ENCODE measurements at regions not wholly inside any gene's neighbourhood (a gene's known extent, or its start where the extent isn't known, plus 50 kb on each side); places are given as distances from the start of the nearest gene placed in this dataset.

DNA sequence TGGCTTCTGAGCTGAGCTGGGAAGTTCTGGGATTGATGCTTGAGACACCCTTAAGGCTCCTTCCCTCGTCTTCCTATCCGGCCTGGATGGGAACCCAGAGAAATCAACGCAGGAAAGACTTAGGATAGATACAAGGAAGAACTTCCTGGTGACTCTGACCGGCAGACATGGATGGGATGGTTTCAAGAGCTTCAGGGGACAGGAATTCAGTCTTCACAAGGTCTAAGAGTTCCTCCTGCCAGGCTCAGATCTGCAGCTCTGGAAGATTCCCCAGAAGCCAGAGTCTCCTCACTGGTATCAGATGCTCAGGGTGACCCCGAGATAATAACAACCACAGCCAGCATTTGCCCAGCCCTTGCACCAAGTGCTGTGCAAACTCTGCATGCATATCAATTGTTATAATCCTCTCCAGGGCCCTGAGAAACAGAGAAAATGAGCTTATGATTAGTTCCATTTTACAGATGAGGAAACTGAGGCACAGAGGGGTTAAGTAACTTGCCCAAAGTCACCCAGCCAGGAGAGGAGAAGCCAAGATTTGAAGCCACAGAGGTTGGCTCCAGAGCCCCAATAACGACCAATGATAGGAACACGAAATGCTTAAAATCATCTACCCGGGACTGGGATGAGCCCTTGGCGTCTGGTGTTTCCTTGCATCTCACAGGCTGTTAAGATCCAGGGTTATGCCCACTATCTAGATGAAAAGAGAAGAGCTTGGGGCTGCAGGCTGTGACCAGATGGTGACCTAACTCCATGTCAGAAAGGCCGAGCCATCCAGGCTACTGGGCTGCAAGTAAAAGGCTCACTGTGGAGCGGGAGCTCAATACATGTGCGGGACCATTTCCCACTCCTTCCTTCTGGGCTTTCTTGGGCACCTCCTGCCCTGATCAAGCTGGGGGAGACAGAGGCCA is 119.8 kb downstream of the C9orf50 start:
- no peak for TF ChIP-seq SNAI2 (CRISPR knock-in tag; IDR thresholded peaks at IDR 0.05)
- TF ChIP-seq ZNF70 (CRISPR knock-in tag; IDR thresholded peaks at IDR 0.05): no peak
- TF ChIP-seq ISL1 (CRISPR knock-in tag; IDR thresholded peaks at IDR 0.05): no peak
- no peak for TF ChIP-seq BACH2 (CRISPR knock-in tag; IDR thresholded peaks at IDR 0.05; ENCODE audit: borderline replicate concordance)
- TF ChIP-seq, protein P1, sequence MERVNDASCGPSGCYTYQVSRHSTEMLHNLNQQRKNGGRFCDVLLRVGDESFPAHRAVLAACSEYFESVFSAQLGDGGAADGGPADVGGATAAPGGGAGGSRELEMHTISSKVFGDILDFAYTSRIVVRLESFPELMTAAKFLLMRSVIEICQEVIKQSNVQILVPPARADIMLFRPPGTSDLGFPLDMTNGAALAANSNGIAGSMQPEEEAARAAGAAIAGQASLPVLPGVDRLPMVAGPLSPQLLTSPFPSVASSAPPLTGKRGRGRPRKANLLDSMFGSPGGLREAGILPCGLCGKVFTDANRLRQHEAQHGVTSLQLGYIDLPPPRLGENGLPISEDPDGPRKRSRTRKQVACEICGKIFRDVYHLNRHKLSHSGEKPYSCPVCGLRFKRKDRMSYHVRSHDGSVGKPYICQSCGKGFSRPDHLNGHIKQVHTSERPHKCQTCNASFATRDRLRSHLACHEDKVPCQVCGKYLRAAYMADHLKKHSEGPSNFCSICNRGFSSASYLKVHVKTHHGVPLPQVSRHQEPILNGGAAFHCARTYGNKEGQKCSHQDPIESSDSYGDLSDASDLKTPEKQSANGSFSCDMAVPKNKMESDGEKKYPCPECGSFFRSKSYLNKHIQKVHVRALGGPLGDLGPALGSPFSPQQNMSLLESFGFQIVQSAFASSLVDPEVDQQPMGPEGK (CRISPR knock-in tag; IDR thresholded peaks at IDR 0.05; ENCODE audit: borderline replicate concordance): no peak
- TF ChIP-seq ZFP3 (CRISPR knock-in tag; IDR thresholded peaks at IDR 0.05): no peak
- no peak for TF ChIP-seq RARB (CRISPR knock-in tag; IDR thresholded peaks at IDR 0.05)
- TF ChIP-seq, protein P2, sequence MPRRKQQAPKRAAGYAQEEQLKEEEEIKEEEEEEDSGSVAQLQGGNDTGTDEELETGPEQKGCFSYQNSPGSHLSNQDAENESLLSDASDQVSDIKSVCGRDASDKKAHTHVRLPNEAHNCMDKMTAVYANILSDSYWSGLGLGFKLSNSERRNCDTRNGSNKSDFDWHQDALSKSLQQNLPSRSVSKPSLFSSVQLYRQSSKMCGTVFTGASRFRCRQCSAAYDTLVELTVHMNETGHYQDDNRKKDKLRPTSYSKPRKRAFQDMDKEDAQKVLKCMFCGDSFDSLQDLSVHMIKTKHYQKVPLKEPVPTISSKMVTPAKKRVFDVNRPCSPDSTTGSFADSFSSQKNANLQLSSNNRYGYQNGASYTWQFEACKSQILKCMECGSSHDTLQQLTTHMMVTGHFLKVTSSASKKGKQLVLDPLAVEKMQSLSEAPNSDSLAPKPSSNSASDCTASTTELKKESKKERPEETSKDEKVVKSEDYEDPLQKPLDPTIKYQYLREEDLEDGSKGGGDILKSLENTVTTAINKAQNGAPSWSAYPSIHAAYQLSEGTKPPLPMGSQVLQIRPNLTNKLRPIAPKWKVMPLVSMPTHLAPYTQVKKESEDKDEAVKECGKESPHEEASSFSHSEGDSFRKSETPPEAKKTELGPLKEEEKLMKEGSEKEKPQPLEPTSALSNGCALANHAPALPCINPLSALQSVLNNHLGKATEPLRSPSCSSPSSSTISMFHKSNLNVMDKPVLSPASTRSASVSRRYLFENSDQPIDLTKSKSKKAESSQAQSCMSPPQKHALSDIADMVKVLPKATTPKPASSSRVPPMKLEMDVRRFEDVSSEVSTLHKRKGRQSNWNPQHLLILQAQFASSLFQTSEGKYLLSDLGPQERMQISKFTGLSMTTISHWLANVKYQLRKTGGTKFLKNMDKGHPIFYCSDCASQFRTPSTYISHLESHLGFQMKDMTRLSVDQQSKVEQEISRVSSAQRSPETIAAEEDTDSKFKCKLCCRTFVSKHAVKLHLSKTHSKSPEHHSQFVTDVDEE (CRISPR knock-in tag; IDR thresholded peaks at IDR 0.05): no peak
- no peak for TF ChIP-seq ARNTL (CRISPR knock-in tag; IDR thresholded peaks at IDR 0.05; ENCODE audit: borderline replicate concordance, low read depth)
- TF ChIP-seq ZNF8 (CRISPR knock-in tag; IDR thresholded peaks at IDR 0.05): no peak
- TF ChIP-seq, protein P3, sequence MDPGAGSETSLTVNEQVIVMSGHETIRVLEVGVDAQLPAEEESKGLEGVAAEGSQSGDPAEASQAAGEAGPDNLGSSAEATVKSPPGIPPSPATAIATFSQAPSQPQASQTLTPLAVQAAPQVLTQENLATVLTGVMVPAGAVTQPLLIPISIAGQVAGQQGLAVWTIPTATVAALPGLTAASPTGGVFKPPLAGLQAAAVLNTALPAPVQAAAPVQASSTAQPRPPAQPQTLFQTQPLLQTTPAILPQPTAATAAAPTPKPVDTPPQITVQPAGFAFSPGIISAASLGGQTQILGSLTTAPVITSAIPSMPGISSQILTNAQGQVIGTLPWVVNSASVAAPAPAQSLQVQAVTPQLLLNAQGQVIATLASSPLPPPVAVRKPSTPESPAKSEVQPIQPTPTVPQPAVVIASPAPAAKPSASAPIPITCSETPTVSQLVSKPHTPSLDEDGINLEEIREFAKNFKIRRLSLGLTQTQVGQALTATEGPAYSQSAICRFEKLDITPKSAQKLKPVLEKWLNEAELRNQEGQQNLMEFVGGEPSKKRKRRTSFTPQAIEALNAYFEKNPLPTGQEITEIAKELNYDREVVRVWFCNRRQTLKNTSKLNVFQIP (CRISPR knock-in tag; IDR thresholded peaks at IDR 0.05; ENCODE audit: borderline replicate concordance, low read depth): no peak
- TF ChIP-seq TCF4 (CRISPR knock-in tag; IDR thresholded peaks at IDR 0.05; ENCODE audit: borderline replicate concordance): no peak
- TF ChIP-seq ESRRG (CRISPR knock-in tag; IDR thresholded peaks at IDR 0.05): no peak
- TF ChIP-seq PPARA (CRISPR knock-in tag; IDR thresholded peaks at IDR 0.05; ENCODE audit: borderline replicate concordance): no peak
- no peak for ATAC-seq

DNA sequence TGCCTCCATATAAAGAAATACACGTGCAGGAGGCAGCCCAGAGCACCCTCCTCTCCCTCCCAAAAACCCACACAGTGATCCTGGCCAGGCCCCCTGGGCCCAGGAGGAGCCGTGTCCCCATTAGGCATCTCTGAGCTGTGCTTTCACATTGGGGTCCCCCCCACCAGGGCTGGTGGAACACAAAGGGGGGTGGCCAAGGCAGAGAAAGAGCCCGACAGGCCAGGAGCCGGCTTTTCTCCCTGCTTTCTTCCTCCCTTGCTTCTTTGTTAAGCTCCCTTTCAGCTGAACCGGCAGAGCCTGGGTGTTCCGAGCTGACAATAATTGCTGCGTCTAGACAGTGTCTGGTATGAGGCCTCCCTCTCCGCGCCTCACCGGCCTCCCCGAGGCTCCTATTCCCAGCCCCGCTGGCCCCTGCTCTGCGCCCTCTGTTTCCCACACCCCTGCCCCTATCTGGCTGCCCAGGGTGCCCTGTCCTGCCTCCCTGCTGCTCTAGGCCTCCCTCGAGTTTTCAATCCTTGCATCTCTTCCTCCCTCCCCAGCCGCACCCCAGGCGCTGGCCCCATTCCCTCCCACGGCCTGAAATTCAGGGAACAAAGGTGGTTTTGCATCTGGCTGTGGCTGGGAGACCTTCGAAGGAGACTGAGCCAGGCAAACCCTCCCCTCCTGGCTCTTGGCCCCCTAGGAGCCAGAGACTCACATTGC is 120.6 kb downstream of the C9orf50 start:
- ATAC-seq: no peak
- TF ChIP-seq ARNTL (CRISPR knock-in tag; IDR thresholded peaks at IDR 0.05; ENCODE audit: borderline replicate concordance, low read depth) (no peak), BACH2 (CRISPR knock-in tag; IDR thresholded peaks at IDR 0.05; ENCODE audit: borderline replicate concordance) (no peak), ZFP30 (CRISPR knock-in tag; IDR thresholded peaks at IDR 0.05) (no peak), ZC3H10 (CRISPR knock-in tag; IDR thresholded peaks at IDR 0.05) (no peak), ZNF565 (CRISPR knock-in tag; conservative IDR thresholded peaks at IDR 0.05; ENCODE audit: low read depth) (no peak)

DNA sequence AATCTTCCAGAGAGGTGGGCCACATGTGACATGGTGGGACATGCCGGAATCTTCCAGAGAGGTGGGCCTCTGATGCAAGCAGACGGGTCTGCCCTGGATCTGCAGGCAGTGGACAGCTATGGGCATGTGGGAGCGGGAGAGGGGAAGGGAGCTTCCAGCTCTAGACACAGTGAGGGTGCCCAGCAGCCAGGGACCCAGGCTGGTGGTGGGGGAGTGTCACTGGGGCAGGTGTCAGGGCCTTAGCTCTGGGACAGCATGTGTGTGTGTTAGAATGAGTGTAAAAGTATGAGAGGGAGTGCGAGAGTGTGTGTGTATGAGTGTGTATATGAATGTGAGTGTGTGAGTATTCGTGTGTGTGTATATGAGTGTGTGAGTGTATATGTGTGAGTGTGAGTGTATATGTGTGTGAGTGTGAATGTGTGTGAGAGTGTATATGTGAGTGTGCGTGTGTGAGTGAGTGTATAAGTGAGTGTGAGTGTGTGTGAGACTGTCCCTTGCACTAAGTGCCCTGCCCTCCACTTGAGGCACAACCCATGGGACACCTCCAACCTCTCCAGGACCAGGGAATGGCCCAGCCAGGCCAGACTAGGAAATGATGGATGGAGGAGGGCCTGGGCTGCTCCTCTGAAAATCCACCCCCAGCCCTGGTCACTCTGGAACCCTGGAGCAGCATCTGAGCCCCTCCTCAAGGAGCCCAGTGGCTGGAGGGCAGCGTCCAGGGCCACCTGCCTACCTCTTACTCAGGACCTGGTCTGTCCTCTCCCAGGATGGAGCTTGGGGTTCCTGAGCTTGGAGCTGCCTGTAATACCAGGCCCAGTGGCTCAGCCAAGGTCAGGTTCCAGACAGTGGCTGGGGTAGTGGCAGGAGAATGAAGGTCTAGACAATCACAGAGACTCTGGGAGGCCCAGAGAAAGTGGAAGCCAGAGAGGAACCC is 122.2 kb downstream of the C9orf50 start:
- no peak for TF ChIP-seq TCF4 (CRISPR knock-in tag; IDR thresholded peaks at IDR 0.05; ENCODE audit: borderline replicate concordance)
- no peak for TF ChIP-seq ISL1 (CRISPR knock-in tag; IDR thresholded peaks at IDR 0.05)
- TF ChIP-seq RARB (CRISPR knock-in tag; IDR thresholded peaks at IDR 0.05): no peak
- no peak for TF ChIP-seq ZNF70 (CRISPR knock-in tag; IDR thresholded peaks at IDR 0.05)
- TF ChIP-seq BACH2 (CRISPR knock-in tag; IDR thresholded peaks at IDR 0.05; ENCODE audit: borderline replicate concordance): no peak
- TF ChIP-seq SNAI2 (CRISPR knock-in tag; IDR thresholded peaks at IDR 0.05): no peak
- TF ChIP-seq, protein P3 (CRISPR knock-in tag; IDR thresholded peaks at IDR 0.05; ENCODE audit: borderline replicate concordance, low read depth): no peak
- no peak for TF ChIP-seq ZFP30 (CRISPR knock-in tag; IDR thresholded peaks at IDR 0.05)
- no peak for TF ChIP-seq ZNF8 (CRISPR knock-in tag; IDR thresholded peaks at IDR 0.05)
- no peak for TF ChIP-seq ZNF565 (CRISPR knock-in tag; conservative IDR thresholded peaks at IDR 0.05; ENCODE audit: low read depth)
- TF ChIP-seq TOX (CRISPR knock-in tag; IDR thresholded peaks at IDR 0.05; ENCODE audit: borderline replicate concordance): no peak
- TF ChIP-seq ESRRG (CRISPR knock-in tag; IDR thresholded peaks at IDR 0.05): no peak
- no peak for ATAC-seq

Data from SK-N-SH treated with all-trans-retinoic acid at 6 μM for 48 hours (cell line).